ENCODE measurements at regions not wholly inside any gene's neighbourhood (a gene's known extent, or its start where the extent isn't known, plus 50 kb on each side); places are given as distances from the start of the nearest gene placed in this dataset.

DNA sequence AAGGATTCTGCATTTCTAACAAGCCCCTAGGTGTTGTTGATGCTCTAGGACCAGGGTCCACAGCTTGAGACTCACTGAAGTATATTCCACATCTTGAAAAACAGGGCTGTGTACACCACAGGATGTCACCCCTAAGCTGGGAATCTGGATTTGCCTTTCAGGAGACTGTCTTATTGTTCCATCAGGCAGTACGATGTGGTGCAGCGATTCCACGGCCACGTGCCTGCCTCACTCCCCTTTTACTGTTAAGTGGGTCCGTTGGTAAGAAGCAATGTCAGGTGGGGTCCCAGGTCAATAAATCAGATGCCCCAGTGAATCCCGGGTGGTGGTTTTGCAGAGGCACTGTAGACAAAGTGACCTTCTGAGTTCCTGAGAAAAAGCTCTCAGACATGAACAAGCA lies 470.7 kb downstream of the HS3ST3B1 start:
- TF ChIP-seq POLR2A (IDR thresholded peaks at IDR 0.05), result no peak
- TF ChIP-seq, protein P1, sequence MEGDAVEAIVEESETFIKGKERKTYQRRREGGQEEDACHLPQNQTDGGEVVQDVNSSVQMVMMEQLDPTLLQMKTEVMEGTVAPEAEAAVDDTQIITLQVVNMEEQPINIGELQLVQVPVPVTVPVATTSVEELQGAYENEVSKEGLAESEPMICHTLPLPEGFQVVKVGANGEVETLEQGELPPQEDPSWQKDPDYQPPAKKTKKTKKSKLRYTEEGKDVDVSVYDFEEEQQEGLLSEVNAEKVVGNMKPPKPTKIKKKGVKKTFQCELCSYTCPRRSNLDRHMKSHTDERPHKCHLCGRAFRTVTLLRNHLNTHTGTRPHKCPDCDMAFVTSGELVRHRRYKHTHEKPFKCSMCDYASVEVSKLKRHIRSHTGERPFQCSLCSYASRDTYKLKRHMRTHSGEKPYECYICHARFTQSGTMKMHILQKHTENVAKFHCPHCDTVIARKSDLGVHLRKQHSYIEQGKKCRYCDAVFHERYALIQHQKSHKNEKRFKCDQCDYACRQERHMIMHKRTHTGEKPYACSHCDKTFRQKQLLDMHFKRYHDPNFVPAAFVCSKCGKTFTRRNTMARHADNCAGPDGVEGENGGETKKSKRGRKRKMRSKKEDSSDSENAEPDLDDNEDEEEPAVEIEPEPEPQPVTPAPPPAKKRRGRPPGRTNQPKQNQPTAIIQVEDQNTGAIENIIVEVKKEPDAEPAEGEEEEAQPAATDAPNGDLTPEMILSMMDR (IDR thresholded peaks at IDR 0.05 in 4 of 5, conservative IDR thresholded peaks at IDR 0.05 in 1 of 5), result no peak

Measured in gastrocnemius medialis (tissue), 4 donors.